ENCODE measurements at regions not wholly inside any gene's neighbourhood (a gene's known extent, or its start where the extent isn't known, plus 50 kb on each side); places are given as distances from the start of the nearest gene placed in this dataset.

- H3K9me3 ChIP-seq: no peaks in the 10 kb centered on the region
- TF ChIP-seq POLR2A (IDR thresholded peaks at IDR 0.05): no peak
- no peak for TF ChIP-seq CTCF (IDR thresholded peaks at IDR 0.05)
- TF ChIP-seq POLR2AphosphoS5 (IDR thresholded peaks at IDR 0.05; ENCODE audit: insufficient read depth in 1 of 2, low read depth in 1 of 2): no peak
- H3K27me3 ChIP-seq: no peaks in the 10 kb centered on the region
- no peaks in the 10 kb centered on the region for H3K4me1 ChIP-seq
- no peak for DNase-seq (ENCODE audit: extremely low spot score in 2 of 2)
- no peak overlapping the region for H3K27ac ChIP-seq
- H3K4me3 ChIP-seq: no peak overlapping the region
- no peaks in the 10 kb centered on the region for H3K36me3 ChIP-seq
- intact Hi-C loops (cut with DNase I): no loop called here
Observed at GRCh38 chr22:27625769-27626674, 175.5 kb downstream of the MN1 start.

- intact Hi-C loops (cut with DNase I): no loop called here
- Histone ChIP-seq H3K27ac (no peak overlapping the region), H3K4me1 (no peaks in the 10 kb centered on the region), H3K4me3 (no peak overlapping the region), H3K36me3 (no peaks in the 10 kb centered on the region), H3K9me3 (no peaks in the 10 kb centered on the region), H3K27me3 (no peaks in the 10 kb centered on the region)
- no peak for DNase-seq (ENCODE audit: extremely low spot score in 2 of 2)
- TF ChIP-seq CTCF (IDR thresholded peaks at IDR 0.05) (no peak), POLR2AphosphoS5 (IDR thresholded peaks at IDR 0.05; ENCODE audit: insufficient read depth in 1 of 2, low read depth in 1 of 2) (no peak), POLR2A (IDR thresholded peaks at IDR 0.05) (no peak)
Observed at GRCh38 chr22:27626675-27627443, 174.7 kb downstream of the MN1 start.

DNA sequence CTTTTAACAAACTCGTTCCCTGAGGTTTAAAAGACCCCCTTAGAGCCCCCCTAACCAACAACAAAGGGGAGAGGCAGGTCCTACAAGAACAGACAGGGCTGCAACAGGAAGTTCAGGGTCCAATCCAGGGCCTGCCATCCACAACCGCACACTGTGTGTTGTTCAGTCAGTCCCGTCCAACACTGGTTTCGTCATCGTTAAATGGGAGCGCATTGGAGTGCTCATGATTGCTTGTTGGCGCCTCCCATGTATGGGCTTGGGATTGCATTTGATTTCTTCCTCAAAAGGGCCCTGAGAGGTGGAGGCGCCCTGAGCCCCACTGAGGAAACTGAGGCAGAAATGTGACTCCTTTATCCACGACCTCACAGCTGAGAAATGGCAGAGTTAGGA, 174.1 kb downstream of the MN1 start:
- DNase-seq (ENCODE audit: extremely low spot score in 2 of 2): no peak
- H3K4me1 ChIP-seq: no peaks in the 10 kb centered on the region
- no peaks in the 10 kb centered on the region for H3K36me3 ChIP-seq
- no peaks in the 10 kb centered on the region for H3K9me3 ChIP-seq
- H3K4me3 ChIP-seq: no peak overlapping the region
- no peak overlapping the region for H3K27ac ChIP-seq
- intact Hi-C loops (cut with DNase I): no loop called here
- H3K27me3 ChIP-seq: no peaks in the 10 kb centered on the region
- no peak for TF ChIP-seq POLR2AphosphoS5 (IDR thresholded peaks at IDR 0.05; ENCODE audit: insufficient read depth in 1 of 2, low read depth in 1 of 2)
- TF ChIP-seq CTCF (IDR thresholded peaks at IDR 0.05): no peak
- TF ChIP-seq POLR2A (IDR thresholded peaks at IDR 0.05): no peak

- intact Hi-C loops (cut with DNase I): no loop called here
- no peaks in the 10 kb centered on the region for H3K4me1 ChIP-seq
- no peaks in the 10 kb centered on the region for H3K9me3 ChIP-seq
- no peak overlapping the region for H3K27ac ChIP-seq
- no peaks in the 10 kb centered on the region for H3K36me3 ChIP-seq
- no peak overlapping the region for H3K4me3 ChIP-seq
- no peaks in the 10 kb centered on the region for H3K27me3 ChIP-seq
- no peak for DNase-seq (ENCODE audit: extremely low spot score in 2 of 2)
- no peak for TF ChIP-seq POLR2A (IDR thresholded peaks at IDR 0.05)
Observed at GRCh38 chr22:27627901-27628300, 173.7 kb downstream of the MN1 start.

DNA sequence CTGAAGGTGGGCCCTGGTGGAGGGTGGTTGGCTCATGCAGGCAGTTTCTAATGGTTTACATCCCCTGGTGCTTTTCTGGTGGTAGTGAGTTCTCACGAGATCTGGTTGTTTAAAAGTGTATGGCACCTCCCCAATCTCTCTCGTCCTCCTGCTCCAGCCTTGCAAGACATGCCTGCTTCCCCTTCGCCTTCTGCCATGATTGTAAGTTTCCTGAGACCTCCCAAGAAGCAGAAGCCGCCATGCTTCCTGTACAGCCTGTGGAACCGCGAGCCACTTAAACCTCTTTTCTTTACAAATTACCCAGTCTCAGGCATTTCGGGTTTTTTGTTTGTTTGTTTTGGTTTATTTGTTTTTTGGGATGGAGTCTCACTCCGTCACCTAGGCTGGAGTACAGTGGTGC, 173.2 kb downstream of the MN1 start:
- Histone ChIP-seq H3K9me3 (no peaks in the 10 kb centered on the region), H3K4me3 (no peak overlapping the region), H3K27ac (no peak overlapping the region), H3K36me3 (no peaks in the 10 kb centered on the region), H3K27me3 (no peaks in the 10 kb centered on the region), H3K4me1 (no peaks in the 10 kb centered on the region)
- DNase-seq (ENCODE audit: extremely low spot score in 2 of 2): no peak
- TF ChIP-seq POLR2A (IDR thresholded peaks at IDR 0.05): no peak
- no peak for TF ChIP-seq CTCF (IDR thresholded peaks at IDR 0.05)
- no peak for TF ChIP-seq POLR2AphosphoS5 (IDR thresholded peaks at IDR 0.05; ENCODE audit: insufficient read depth in 1 of 2, low read depth in 1 of 2)
- intact Hi-C loops (cut with DNase I): no loop called here

Data from vagina (tissue), 2 donors.